HG02798 (cell line): ENCODE measurements at regions not wholly inside any gene's neighbourhood (a gene's known extent, or its start where the extent isn't known, plus 50 kb on each side); places are given as distances from the start of the nearest gene placed in this dataset.
"Not testable (repeated sequence)": the region's sequence is repeated elsewhere in the genome, so short reads cannot be mapped to it uniquely, and the experiment has no call there.

Experiments used
- ATAC-seq: cut with Tn5 transposase; IDR thresholded peaks from one replicate; pipeline ENCODE4 v1.9.1; 2021; ENCODE audit warnings: mild to moderate bottlenecking; ENCODE audit not compliant: unreplicated experiment, poor library complexity

DNA sequence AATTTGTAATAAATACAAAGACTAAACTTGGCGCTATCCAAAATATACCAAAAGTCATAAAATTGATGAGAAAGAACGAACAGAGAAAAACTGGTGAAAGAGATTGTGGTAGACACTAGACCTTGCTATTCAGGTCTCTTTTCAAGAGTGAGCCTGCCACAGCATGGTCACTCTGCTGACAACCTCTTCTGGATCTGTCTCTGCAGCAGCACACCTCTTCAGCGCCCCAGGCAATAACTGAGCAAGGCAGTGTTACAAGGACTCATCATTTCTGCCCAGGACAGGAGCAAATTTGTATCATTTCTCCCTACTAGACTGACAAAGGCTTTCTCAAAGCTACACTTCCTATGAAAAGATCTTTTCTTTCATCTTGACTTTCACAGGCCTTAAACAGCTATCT lies 976.0 kb downstream of the DNAJB9 start:
- no peak for ATAC-seq

DNA sequence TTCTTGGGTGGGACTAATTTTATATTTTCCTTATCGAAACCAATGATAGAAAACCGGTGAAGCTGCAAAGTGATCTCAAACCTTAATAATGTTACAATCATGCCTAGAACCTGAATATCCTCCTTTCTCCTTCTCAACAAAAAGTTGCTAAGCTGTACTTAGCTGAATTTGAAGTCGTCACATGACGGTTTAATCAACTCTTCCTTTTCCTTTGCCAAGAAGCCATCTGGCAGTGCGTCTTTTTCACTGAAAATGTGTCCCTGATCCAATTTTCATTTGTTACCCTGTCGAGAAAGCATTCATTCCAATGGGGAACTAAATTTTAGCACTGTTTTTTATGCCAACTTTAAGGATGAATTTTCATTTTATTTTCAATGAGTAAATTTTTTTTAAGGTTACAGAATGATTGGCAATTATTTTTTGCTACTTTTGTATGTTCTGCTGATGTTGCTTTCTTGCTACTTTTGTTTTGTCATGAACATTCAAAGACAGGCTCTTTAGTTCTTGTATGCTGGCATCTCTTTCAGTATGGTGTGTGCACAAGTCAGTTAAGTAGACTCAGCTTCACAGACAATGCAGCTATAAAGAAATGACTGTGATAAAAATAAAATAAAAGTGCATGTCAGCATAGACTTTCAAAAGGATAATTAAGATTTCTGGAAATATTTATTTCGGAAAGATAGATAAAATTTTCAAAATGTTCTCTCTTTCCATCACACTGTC lies 980.0 kb downstream of the DNAJB9 start:
- no peak for ATAC-seq

DNA sequence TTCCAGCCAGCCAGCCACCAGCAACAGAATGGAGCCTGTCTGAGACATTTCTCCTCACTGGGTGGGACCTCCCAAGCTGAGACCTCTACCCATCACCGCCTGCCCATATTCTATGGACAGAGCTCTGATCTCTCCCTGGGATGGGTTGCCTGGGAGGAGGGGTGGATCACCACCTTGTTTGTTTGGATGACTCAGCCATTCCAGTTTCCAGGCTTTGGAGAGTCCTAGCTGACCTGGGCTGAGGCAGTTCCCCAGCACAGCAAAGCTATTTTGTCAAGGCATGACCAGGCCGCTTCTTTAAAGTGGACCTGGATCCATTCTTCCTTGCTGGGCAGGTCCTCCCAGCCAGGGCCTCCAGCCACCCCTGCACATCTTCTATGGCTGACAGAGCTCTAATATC lies 982.3 kb downstream of the DNAJB9 start:
- ATAC-seq: no peak

- no peak for ATAC-seq
Measured at GRCh38 chr7:109577265-109577664, 1007.6 kb downstream of the DNAJB9 start.

GRCh38 chr7:109579901-109580300 lies 1010.2 kb downstream of the DNAJB9 start:
- ATAC-seq: no peak

GRCh38 chr7:109582211-109582610 lies 1012.5 kb downstream of the DNAJB9 start:
- ATAC-seq: no peak

DNA sequence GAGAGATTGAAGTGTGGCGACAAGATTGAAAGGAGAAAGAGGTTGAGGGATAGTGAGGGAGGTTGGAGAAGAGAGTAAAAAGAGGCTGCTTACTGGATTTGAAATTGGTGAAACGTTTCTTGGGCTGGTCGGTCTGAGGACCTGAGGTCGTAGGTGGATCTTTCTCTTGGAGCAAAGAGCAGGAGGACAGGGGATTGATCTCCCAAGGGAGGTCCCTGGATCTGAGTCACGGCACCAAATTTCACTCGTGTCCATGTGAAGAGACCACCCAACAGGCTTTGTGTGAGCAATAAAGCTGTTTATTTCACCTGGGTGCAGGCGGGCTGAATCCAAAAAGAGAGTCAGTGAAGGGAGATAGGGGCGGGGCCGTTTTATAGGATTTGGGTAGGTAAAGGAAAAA lies 1027.3 kb downstream of the DNAJB9 start:
- not testable (repeated sequence) for ATAC-seq

GRCh38 chr7:109611656-109612055 lies 1042.0 kb downstream of the DNAJB9 start:
- no peak for ATAC-seq

DNA sequence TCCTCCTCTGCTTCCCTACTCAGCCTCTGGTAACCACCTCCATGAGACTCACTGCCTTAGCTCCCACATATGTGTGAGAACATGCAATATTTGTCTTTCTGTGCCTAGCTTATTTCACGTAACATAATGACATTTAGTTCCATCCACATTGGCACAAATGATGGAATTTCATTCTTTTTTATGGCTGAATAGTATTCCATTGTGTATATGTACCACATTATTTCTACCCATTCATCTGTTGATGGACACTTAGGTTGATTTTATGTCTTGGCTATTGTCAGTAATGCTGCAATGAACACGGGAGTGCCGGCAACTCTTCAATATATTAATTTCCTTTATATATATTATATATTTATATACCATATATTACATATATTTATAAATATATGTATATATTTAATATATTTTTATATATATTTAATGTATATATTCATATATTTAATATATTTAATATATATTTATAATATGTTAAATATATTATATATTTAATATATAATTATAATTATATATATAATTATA lies 1046.9 kb downstream of the DNAJB9 start:
- ATAC-seq: no peak

DNA sequence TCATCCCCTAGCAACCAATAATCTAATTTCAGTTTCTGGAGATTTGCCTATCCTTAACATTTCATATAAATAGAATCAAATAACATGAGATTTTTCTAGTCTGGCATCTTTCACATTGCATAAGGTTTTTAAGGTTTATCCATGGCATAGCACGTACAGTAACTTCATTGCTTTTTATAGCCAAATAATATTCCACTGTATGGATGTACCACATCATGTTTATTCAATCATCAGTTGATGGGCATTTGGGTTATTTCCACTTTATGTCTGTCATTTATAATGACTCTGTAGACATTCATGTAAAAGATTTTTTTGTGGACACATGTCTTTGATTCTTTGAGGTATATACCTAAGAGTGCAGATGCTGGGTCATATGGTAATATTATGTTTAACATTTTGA lies 1052.6 kb downstream of the DNAJB9 start:
- no peak for ATAC-seq

GRCh38 chr7:109632890-109633289 lies 1063.2 kb downstream of the DNAJB9 start:
- not testable (repeated sequence) for ATAC-seq

- ATAC-seq: no peak
Measured at GRCh38 chr7:109635374-109635773, 1065.7 kb downstream of the DNAJB9 start.

GRCh38 chr7:109637428-109637990 lies 1067.8 kb downstream of the DNAJB9 start:
- no peak for ATAC-seq

- ATAC-seq: no peak
Measured at GRCh38 chr7:109638321-109638720, 1068.6 kb downstream of the DNAJB9 start.

DNA sequence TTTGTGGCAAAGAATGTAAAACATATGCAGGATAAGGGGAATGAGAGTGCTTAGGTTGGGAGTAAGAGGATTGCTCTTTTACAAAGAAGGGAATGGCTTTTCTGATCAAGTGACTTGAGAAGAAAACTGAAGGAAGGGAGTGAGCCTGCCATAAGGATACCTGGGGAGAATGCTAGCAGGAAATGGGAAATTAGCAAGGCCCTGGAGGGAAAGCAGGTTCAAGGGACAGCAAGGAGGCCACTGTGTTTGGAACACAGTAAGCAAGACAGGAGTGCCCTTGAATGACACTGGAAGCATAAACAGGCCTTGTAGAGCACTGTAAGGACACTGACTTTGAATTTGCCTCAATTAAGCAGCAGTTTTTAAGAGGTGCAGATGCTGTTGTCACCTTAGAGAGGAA lies 1069.9 kb downstream of the DNAJB9 start:
- ATAC-seq: no peak

DNA sequence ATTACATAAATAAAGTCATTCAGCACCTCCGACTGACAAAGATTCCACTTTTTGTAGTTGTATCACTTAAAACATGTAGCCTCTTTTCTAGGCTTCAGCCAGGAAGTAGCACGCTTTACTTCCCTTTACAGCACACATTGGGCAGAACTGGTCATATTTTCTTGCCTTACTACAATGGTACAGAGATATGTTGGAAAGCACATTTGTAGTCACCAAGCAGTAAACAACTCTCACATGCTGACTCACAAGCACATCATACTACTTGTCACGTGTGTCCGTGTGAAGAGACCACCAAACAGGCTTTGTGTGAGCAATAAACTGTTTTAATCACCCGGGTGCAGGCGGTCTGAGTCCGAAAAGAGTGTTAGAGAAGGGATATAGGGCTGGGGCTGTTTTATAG lies 1071.8 kb downstream of the DNAJB9 start:
- ATAC-seq: no peak

DNA sequence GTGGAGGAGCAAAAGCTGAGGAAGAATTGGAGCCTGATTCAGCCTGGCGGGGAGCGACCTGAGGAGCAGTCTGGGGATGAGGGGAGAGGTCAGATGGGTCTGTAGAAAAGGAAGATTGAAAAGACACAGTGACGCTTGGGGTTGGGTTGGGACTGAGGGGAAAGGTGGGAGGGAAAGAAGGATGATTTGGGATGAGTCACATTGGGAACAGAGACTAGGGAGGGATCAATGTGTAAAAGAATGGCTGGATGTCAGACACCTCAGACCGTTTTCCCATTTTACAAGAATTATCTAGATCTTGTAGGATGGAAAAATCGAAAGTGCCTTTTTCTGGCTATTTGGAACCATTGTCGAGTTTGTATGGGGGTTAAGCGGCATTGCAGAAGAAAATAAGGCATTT lies 1076.5 kb downstream of the DNAJB9 start:
- ATAC-seq: no peak

- ATAC-seq: not testable (repeated sequence)
Measured at GRCh38 chr7:109646594-109646993, 1076.9 kb downstream of the DNAJB9 start.

GRCh38 chr7:109647263-109647662 lies 1077.6 kb downstream of the DNAJB9 start:
- ATAC-seq: not testable (repeated sequence)

DNA sequence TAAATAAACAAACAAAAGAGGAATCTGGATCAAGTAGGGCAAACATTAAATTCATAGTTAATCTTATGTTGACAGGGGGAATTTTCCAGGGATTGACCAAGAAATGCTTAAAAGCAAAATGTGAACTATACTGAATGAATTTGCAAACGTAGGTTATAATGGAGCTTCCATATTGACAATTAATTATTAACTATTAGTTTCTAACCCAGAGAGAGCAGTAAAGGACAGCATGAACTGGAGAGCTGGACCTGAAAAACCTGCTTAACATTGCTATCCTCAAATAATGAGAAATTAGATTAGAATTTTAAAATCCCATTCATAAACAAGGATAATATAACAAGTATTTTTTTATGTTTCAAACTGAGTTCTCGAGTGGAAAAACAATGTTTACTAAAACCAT lies 1089.6 kb downstream of the DNAJB9 start:
- ATAC-seq: no peak

- no peak for ATAC-seq
Measured at GRCh38 chr7:109660401-109660800, 1090.7 kb downstream of the DNAJB9 start.

GRCh38 chr7:109663806-109664205 lies 1094.1 kb downstream of the DNAJB9 start:
- ATAC-seq: no peak
